IMR-90 (cell line): ENCODE measurements at regions not wholly inside any gene's neighbourhood (a gene's known extent, or its start where the extent isn't known, plus 50 kb on each side); places are given as distances from the start of the nearest gene placed in this dataset.

Experiments used
- ATAC-seq: fragments of 200-7000 bp; cut with Tn5 transposase; 2 replicates; pipeline ENCODE4 v1.9.1; 2020; ENCODE audit warnings: low read depth, mild to moderate bottlenecking, moderate library complexity
- BruUV-seq: library from RNA; stranded (reverse); fragments of 400-500 nt; replicated peaks from 2 replicates; lab custom pipeline; 2021; lab: Mats Ljungman, UMichigan
- CTCF ChIA-PET: fragments of 300-600 bp; formaldehyde crosslinking; extraction: SDS; loops from one replicate; lab custom pipeline; 2021; ENCODE audit warnings: antibody characterized with exemption; lab: Yijun Ruan, JAX
- POLR2A ChIA-PET: fragments of 300-600 bp; sonication (Branson Sonifier 250); formaldehyde crosslinking; loops from one replicate; lab custom pipeline; 2022; ENCODE audit warnings: antibody characterized with exemption; ENCODE audit not compliant: unreplicated experiment; lab: Charles Lee
- DNase-seq: peaks from one replicate; pipeline ENCODE4 v3.0.0; 2013
- H2AFZ ChIP-seq: replicated peaks from 2 replicates; pipeline ENCODE3; 2013; ENCODE audit warnings: low read length, mild to moderate bottlenecking; ENCODE audit not compliant: poor library complexity
- H2AK5ac ChIP-seq: 2 replicates; pipeline ENCODE4 v1.6.1; 2013; ENCODE audit warnings: low read depth, low read length, inconsistent platforms
- H2AK9ac ChIP-seq: replicated peaks from 2 replicates; pipeline ENCODE3; 2013; ENCODE audit warnings: mild to moderate bottlenecking, low read depth, low read length, moderate library complexity; ENCODE audit not compliant: poor library complexity
- H2BK120ac ChIP-seq: 2 replicates; pipeline ENCODE4 v1.6.1; 2013; ENCODE audit warnings: low read depth, low read length, inconsistent platforms
- H2BK15ac ChIP-seq: 3 replicates; pipeline ENCODE4 v1.6.1; 2013; ENCODE audit warnings: low read depth, low read length, inconsistent platforms
- H2BK20ac ChIP-seq: 2 replicates; pipeline ENCODE4 v1.6.1; 2013; ENCODE audit warnings: low read depth, mild to moderate bottlenecking, inconsistent platforms, low read length, moderate library complexity
- H2BK5ac ChIP-seq: 2 replicates; pipeline ENCODE4 v1.6.1; 2013; ENCODE audit warnings: mild to moderate bottlenecking, low read depth, low read length, inconsistent platforms; ENCODE audit not compliant: poor library complexity, severe bottlenecking
- H3K14ac ChIP-seq: replicated peaks from 2 replicates; pipeline ENCODE4 v1.6.1; 2013; ENCODE audit warnings: low read depth, low read length, inconsistent platforms
- H3K18ac ChIP-seq: 2 replicates; pipeline ENCODE4 v1.6.1; 2013; ENCODE audit warnings: low read depth, low read length, control low read depth
- H3K23ac ChIP-seq: 2 replicates; pipeline ENCODE4 v1.6.1; 2013; ENCODE audit warnings: low read depth, low read length, inconsistent platforms
- H3K27ac ChIP-seq: 2 replicates; pipeline ENCODE4 v1.5.1; 2013; ENCODE audit warnings: mild to moderate bottlenecking, control low read depth, low read length; ENCODE audit not compliant: insufficient read depth
- H3K27me3 ChIP-seq: 2 replicates; pipeline ENCODE4 v1.6.1; 2013; ENCODE audit warnings: low read length; ENCODE audit not compliant: control insufficient read depth, insufficient read depth
- H3K36me3 ChIP-seq: 2 replicates; pipeline ENCODE4 v1.6.1; 2013; ENCODE audit warnings: low read length, mixed read lengths; ENCODE audit not compliant: control insufficient read depth, insufficient read depth
- H3K4ac ChIP-seq: 2 replicates; pipeline ENCODE4 v1.6.1; 2013; ENCODE audit warnings: low read depth, low read length, inconsistent platforms
- H3K4me1 ChIP-seq: 2 replicates; pipeline ENCODE4 v1.6.1; 2013; ENCODE audit warnings: low read length, mixed read lengths; ENCODE audit not compliant: control insufficient read depth, insufficient read depth
- H3K4me2 ChIP-seq: 2 replicates; pipeline ENCODE4 v1.6.1; 2013; ENCODE audit warnings: low read depth, mild to moderate bottlenecking, control low read depth, low read length, moderate library complexity
- H3K4me3 ChIP-seq: 2 replicates; pipeline ENCODE4 v1.5.1; 2013; ENCODE audit warnings: low read depth, mild to moderate bottlenecking, control low read depth, low read length, moderate library complexity; ENCODE audit not compliant: insufficient read depth
- H3K56ac ChIP-seq: 2 replicates; pipeline ENCODE4 v1.6.1; 2013; ENCODE audit warnings: low read length, inconsistent platforms; ENCODE audit not compliant: insufficient read depth; ENCODE audit errors: extremely low read depth
- H3K79me1 ChIP-seq, 2 experiments: 2 replicates each; pipeline ENCODE4 v1.6.1; 2013; ENCODE audit warnings: low read length in 2 of 2, inconsistent platforms in 1 of 2, low read depth in 1 of 2
- H3K9ac ChIP-seq: 2 replicates; pipeline ENCODE4 v1.6.1; 2013; ENCODE audit warnings: low read depth, low read length, control low read depth
- H3K9me1 ChIP-seq: 2 replicates; pipeline ENCODE4 v1.6.1; 2013; ENCODE audit warnings: low read length, inconsistent platforms; ENCODE audit not compliant: insufficient read depth
- H3K9me3 ChIP-seq: 2 replicates; pipeline ENCODE4 v1.6.1; 2013; ENCODE audit warnings: low read length; ENCODE audit not compliant: control insufficient read depth, insufficient read depth
- H4K20me1 ChIP-seq: 2 replicates; pipeline ENCODE4 v1.6.1; 2013; ENCODE audit warnings: low read length, inconsistent platforms; ENCODE audit not compliant: insufficient read depth
- H4K5ac ChIP-seq: 2 replicates; pipeline ENCODE4 v1.6.1; 2013; ENCODE audit warnings: mild to moderate bottlenecking, low read depth, low read length, control low read depth
- H4K8ac ChIP-seq, 2 experiments: 2 replicates each; pipeline ENCODE4 v1.6.1; 2013; ENCODE audit warnings: low read depth in 2 of 2, low read length in 2 of 2, control low read depth in 1 of 2, inconsistent platforms in 1 of 2
- H4K91ac ChIP-seq: 2 replicates; pipeline ENCODE4 v1.6.1; 2013; ENCODE audit warnings: low read depth, low read length, inconsistent platforms; ENCODE audit not compliant: insufficient read depth
- BHLHE40 ChIP-seq: fragments of 150-350 bp; IDR thresholded peaks from 2 replicates; pipeline ENCODE4 v1.6.1; 2016; ENCODE audit warnings: mild to moderate bottlenecking, low read depth, low read length
- CEBPB ChIP-seq: IDR thresholded peaks from 2 replicates; pipeline ENCODE4 v1.6.1; 2012; ENCODE audit warnings: low read depth, low read length, improper control_type of control experiment
- CHD1 ChIP-seq: IDR thresholded peaks from 2 replicates; pipeline ENCODE4 v1.6.1; 2012; ENCODE audit warnings: low read depth, low read length, improper control_type of control experiment
- FOS ChIP-seq: fragments of 150-350 bp; IDR thresholded peaks from 2 replicates; pipeline ENCODE4 v1.6.1; 2016; ENCODE audit warnings: low read depth, low read length
- MAFK ChIP-seq: IDR thresholded peaks from 2 replicates; pipeline ENCODE4 v1.6.1; 2012; ENCODE audit warnings: low read depth, low read length, improper control_type of control experiment
- MAZ ChIP-seq: IDR thresholded peaks from 2 replicates; pipeline ENCODE4 v1.6.1; 2012; ENCODE audit warnings: low read depth, mild to moderate bottlenecking, low read length, improper control_type of control experiment, moderate library complexity, borderline replicate concordance
- MXI1 ChIP-seq: IDR thresholded peaks from 2 replicates; pipeline ENCODE4 v1.6.1; 2012; ENCODE audit warnings: low read depth, mild to moderate bottlenecking, low read length, moderate library complexity, borderline replicate concordance
- NFE2L2 ChIP-seq: fragments of 150-350 bp; IDR thresholded peaks from 2 replicates; pipeline ENCODE4 v1.6.1; 2016; ENCODE audit warnings: low read depth, mild to moderate bottlenecking, low read length
- POLR2A ChIP-seq: IDR thresholded peaks from 2 replicates; pipeline ENCODE4 v1.6.1; 2012; ENCODE audit warnings: mild to moderate bottlenecking, low read depth, low read length
- RAD21 ChIP-seq: IDR thresholded peaks from 2 replicates; pipeline ENCODE4 v1.6.1; 2012; ENCODE audit warnings: low read length, improper control_type of control experiment
- RCOR1 ChIP-seq: IDR thresholded peaks from 2 replicates; pipeline ENCODE4 v1.6.1; 2012; ENCODE audit warnings: mild to moderate bottlenecking, low read length, improper control_type of control experiment; ENCODE audit not compliant: insufficient replicate concordance
- RFX5 ChIP-seq: IDR thresholded peaks from 2 replicates; pipeline ENCODE4 v1.8.0; 2012; ENCODE audit warnings: low read depth, mild to moderate bottlenecking, low read length, moderate library complexity
- SMC3 ChIP-seq: fragments of 150-350 bp; IDR thresholded peaks from 2 replicates; pipeline ENCODE4 v1.6.1; 2016; ENCODE audit warnings: low read depth, mild to moderate bottlenecking, antibody characterized with exemption, low read length, moderate library complexity
- WGBS, 2 experiments: methylation state at CpG; one replicate each; pipeline versions ENCODE4 v1.1.5 to v1.1.7; 2013; ENCODE audit warnings: missing lambda C conversion rate in 2 of 2; ENCODE audit not compliant: insufficient read length in 1 of 2; ENCODE audit errors: extremely low coverage in 2 of 2; 5-methylcytosine and 5-hydroxymethylcytosine counted together
- dilution Hi-C: fragments of 300-500 bp; cut with HindIII; formaldehyde crosslinking; loops from one replicate; pipeline ENCODE4 v1.14.3; 2018; ENCODE audit warnings: low sequenced_read_pairs; ENCODE audit not compliant: unreplicated experiment
- in situ Hi-C: fragments of 300-500 bp; cut with MboI; formaldehyde crosslinking; loops from 3 replicates; pipeline ENCODE4 v1.14.3; 2019; ENCODE audit warnings: low sequenced_read_pairs, inconsistent platforms, mixed read lengths
- intact Hi-C: fragments of 100-400 bp; cut with micrococcal nuclease; formaldehyde crosslinking; loops from 2 replicates; pipeline ENCODE4 v1.10.0; 2022
- TF ChIP-seq, protein P1 (sequence below): fragments of 150-350 bp; IDR thresholded peaks from 2 replicates; pipeline ENCODE4 v1.6.1; 2017; ENCODE audit warnings: mild to moderate bottlenecking, antibody characterized with exemption, low read length, low read depth
- TF ChIP-seq, protein P2 (sequence below): fragments of 150-350 bp; IDR thresholded peaks from 2 replicates; pipeline ENCODE4 v1.6.1; 2016; ENCODE audit warnings: low read depth, mild to moderate bottlenecking, low read length, moderate library complexity, borderline replicate concordance
- TF ChIP-seq, protein P3 (sequence below): conservative IDR thresholded peaks from 2 replicates; pipeline ENCODE4 v1.5.1; 2012; ENCODE audit warnings: mild to moderate bottlenecking, low read depth, low read length, improper control_type of control experiment

- no peaks in the 10 kb centered on the region for H4K20me1 ChIP-seq
- in situ Hi-C loops (no loop called here), intact Hi-C loops (no loop called here), dilution Hi-C loops (no loop called here)
- CTCF ChIA-PET: no interaction called here
- POLR2A ChIA-PET: no interaction called here
- no peak overlapping the region for H3K4me2 ChIP-seq
- no peak overlapping the region for H3K23ac ChIP-seq
- no peak overlapping the region for H2BK20ac ChIP-seq
- TF ChIP-seq RAD21 (no peak), MAZ (no peak), RFX5 (no peak), MXI1 (no peak), POLR2A (no peak), SMC3 (no peak), FOS (no peak), NFE2L2 (no peak), MAFK (no peak), BHLHE40 (no peak), CEBPB (no peak), CHD1 (no peak), RCOR1 (no peak)
- TF ChIP-seq, protein P1, sequence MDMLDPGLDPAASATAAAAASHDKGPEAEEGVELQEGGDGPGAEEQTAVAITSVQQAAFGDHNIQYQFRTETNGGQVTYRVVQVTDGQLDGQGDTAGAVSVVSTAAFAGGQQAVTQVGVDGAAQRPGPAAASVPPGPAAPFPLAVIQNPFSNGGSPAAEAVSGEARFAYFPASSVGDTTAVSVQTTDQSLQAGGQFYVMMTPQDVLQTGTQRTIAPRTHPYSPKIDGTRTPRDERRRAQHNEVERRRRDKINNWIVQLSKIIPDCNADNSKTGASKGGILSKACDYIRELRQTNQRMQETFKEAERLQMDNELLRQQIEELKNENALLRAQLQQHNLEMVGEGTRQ: no peak
- TF ChIP-seq, protein P2, sequence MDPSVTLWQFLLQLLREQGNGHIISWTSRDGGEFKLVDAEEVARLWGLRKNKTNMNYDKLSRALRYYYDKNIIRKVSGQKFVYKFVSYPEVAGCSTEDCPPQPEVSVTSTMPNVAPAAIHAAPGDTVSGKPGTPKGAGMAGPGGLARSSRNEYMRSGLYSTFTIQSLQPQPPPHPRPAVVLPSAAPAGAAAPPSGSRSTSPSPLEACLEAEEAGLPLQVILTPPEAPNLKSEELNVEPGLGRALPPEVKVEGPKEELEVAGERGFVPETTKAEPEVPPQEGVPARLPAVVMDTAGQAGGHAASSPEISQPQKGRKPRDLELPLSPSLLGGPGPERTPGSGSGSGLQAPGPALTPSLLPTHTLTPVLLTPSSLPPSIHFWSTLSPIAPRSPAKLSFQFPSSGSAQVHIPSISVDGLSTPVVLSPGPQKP: no peak
- TF ChIP-seq, protein P3, sequence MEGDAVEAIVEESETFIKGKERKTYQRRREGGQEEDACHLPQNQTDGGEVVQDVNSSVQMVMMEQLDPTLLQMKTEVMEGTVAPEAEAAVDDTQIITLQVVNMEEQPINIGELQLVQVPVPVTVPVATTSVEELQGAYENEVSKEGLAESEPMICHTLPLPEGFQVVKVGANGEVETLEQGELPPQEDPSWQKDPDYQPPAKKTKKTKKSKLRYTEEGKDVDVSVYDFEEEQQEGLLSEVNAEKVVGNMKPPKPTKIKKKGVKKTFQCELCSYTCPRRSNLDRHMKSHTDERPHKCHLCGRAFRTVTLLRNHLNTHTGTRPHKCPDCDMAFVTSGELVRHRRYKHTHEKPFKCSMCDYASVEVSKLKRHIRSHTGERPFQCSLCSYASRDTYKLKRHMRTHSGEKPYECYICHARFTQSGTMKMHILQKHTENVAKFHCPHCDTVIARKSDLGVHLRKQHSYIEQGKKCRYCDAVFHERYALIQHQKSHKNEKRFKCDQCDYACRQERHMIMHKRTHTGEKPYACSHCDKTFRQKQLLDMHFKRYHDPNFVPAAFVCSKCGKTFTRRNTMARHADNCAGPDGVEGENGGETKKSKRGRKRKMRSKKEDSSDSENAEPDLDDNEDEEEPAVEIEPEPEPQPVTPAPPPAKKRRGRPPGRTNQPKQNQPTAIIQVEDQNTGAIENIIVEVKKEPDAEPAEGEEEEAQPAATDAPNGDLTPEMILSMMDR: no peak
- H3K79me1 ChIP-seq: no peaks in the 10 kb centered on the region
- no peak overlapping the region for H4K5ac ChIP-seq
- H3K4ac ChIP-seq: no peak overlapping the region
- H3K56ac ChIP-seq: no peak overlapping the region
- H3K36me3 ChIP-seq: no peaks in the 10 kb centered on the region
- H3K9ac ChIP-seq: no peak overlapping the region
- no peak overlapping the region for H2AK5ac ChIP-seq
- H2BK120ac ChIP-seq: no peak overlapping the region
- H2BK5ac ChIP-seq: no peak overlapping the region
- H4K91ac ChIP-seq: no peak overlapping the region
- ATAC-seq: no peak
- H3K9me3 ChIP-seq: peaks cover 4% of the 10 kb centered on the region; the same call in 1 of the 2 replicates
- H3K27me3 ChIP-seq: no peaks in the 10 kb centered on the region
- no peak overlapping the region for H3K18ac ChIP-seq
- H2BK15ac ChIP-seq: no peak overlapping the region
- no peak overlapping the region for H2AFZ ChIP-seq
- no TSS peak for BruUV-seq
- no peak overlapping the region for H3K27ac ChIP-seq
- no peaks in the 10 kb centered on the region for H3K9me1 ChIP-seq
- no peak overlapping the region for H3K14ac ChIP-seq
- no peak overlapping the region for H4K8ac ChIP-seq
- no peaks in the 10 kb centered on the region for H3K4me1 ChIP-seq
- no CpG with 5 or more reads among the region's 3 CpGs for WGBS, 2 experiments
- DNase-seq: no peak
- H3K4me3 ChIP-seq: no peak overlapping the region
- no peak overlapping the region for H2AK9ac ChIP-seq
Measured at GRCh38 chr10:83076443-83076842, 1062.9 kb upstream of the GHITM start.
